ENCODE measurements at regions not wholly inside any gene's neighbourhood (a gene's known extent, or its start where the extent isn't known, plus 50 kb on each side); places are given as distances from the start of the nearest gene placed in this dataset.

- no peak for TF ChIP-seq POLR2A (IDR thresholded peaks at IDR 0.05)
- TF ChIP-seq, protein P1, sequence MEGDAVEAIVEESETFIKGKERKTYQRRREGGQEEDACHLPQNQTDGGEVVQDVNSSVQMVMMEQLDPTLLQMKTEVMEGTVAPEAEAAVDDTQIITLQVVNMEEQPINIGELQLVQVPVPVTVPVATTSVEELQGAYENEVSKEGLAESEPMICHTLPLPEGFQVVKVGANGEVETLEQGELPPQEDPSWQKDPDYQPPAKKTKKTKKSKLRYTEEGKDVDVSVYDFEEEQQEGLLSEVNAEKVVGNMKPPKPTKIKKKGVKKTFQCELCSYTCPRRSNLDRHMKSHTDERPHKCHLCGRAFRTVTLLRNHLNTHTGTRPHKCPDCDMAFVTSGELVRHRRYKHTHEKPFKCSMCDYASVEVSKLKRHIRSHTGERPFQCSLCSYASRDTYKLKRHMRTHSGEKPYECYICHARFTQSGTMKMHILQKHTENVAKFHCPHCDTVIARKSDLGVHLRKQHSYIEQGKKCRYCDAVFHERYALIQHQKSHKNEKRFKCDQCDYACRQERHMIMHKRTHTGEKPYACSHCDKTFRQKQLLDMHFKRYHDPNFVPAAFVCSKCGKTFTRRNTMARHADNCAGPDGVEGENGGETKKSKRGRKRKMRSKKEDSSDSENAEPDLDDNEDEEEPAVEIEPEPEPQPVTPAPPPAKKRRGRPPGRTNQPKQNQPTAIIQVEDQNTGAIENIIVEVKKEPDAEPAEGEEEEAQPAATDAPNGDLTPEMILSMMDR (IDR thresholded peaks at IDR 0.05) = no peak
- TF ChIP-seq POLR2AphosphoS5 (IDR thresholded peaks at IDR 0.05) = no peak
Measured at GRCh38 chr5:56314529-56314928, 81.4 kb upstream of the ANKRD55 start.

All from stomach (tissue), 4 donors.